ENCODE measurements at regions not wholly inside any gene's neighbourhood (a gene's known extent, or its start where the extent isn't known, plus 50 kb on each side); places are given as distances from the start of the nearest gene placed in this dataset.
"Not testable (repeated sequence)": the region's sequence is repeated elsewhere in the genome, so short reads cannot be mapped to it uniquely, and the experiment has no call there.

DNA sequence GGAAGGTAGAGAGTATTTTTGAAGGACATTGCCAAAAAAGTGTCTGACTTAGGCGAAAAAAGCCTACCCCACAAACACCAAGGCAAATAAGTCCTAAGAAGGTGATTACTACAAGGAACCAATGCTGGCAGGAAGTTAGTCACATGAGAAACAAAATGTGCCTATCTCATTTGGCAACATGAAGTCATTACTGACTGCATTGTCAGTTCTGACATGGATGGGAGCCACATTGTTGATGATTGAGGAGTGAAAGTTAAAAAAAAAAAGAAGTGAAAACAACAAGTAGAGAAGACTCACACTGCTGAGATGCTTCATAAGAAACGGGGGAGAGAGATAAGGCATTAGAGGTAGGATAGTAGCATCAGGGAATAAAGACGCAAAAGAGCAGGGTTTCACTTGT is 141.5 kb upstream of the FAT3 start:
- no peaks in the 10 kb centered on the region for H3K36me3 ChIP-seq (replicated peaks in 1 of 2; ENCODE audit: control extremely low read depth in 1 of 2, control insufficient read depth in 1 of 2, extremely low read depth in 1 of 2, insufficient read depth in 2 of 2, low read length in 1 of 2)
- no peaks in the 10 kb centered on the region for H3K4me1 ChIP-seq (ENCODE audit: control insufficient read depth in 2 of 2, insufficient read depth in 2 of 2, low read length in 2 of 2)
- Mint-ChIP-seq H3K4me1 (no peaks in the 10 kb centered on the region), H3K27me3 (no peaks in the 10 kb centered on the region), H3K4me3 (no peak overlapping the region), H3K27ac (no peak overlapping the region), H3K9me3 (ENCODE audit: insufficient read depth) (peaks cover 8% of the 10 kb centered on the region)
- DNase-seq (no peak), ATAC-seq (ENCODE audit: low read depth) (no peak)
- H3K9me3 ChIP-seq (ENCODE audit: control extremely low read depth in 1 of 3, control insufficient read depth in 2 of 3, insufficient read depth in 1 of 3, low read length in 2 of 3): no peaks in the 10 kb centered on the region
- ChIA-PET POLR2A (no interaction called here), CTCF (no interaction called here)
- TF ChIP-seq CTCF (IDR thresholded peaks at IDR 0.05) (no peak), EZH2 (IDR thresholded peaks at IDR 0.05; ENCODE audit: borderline replicate concordance, insufficient read depth, low read depth, low read length, poor library complexity, severe bottlenecking) (no peak)
- H3K9ac ChIP-seq (ENCODE audit: low read length): no peak overlapping the region
- intact Hi-C loops (cut with micrococcal nuclease): no loop called here
- H3K27ac ChIP-seq (ENCODE audit: low read length in 2 of 2): no peak overlapping the region
- no peak overlapping the region for H3K4me2 ChIP-seq (replicated peaks; ENCODE audit: low read depth, low read length, poor library complexity, severe bottlenecking)
- H2AFZ ChIP-seq (ENCODE audit: insufficient read depth, low read depth, low read length, poor library complexity, severe bottlenecking): no peak overlapping the region
- WGBS (ENCODE audit: insufficient coverage): 75% methylated on average over 2 of the region's 3 CpGs
- H3K79me2 ChIP-seq (ENCODE audit: control insufficient read depth, insufficient read depth, low read length): no peaks in the 10 kb centered on the region
- H3K27me3 ChIP-seq (replicated peaks in 1 of 4; ENCODE audit: control extremely low read depth in 1 of 4, control insufficient read depth in 3 of 4, insufficient read depth in 4 of 4, low read length in 3 of 4): no peaks in the 10 kb centered on the region
- no peak overlapping the region for H3K4me3 ChIP-seq (ENCODE audit: control extremely low read depth in 1 of 5, extremely low read depth in 1 of 5, insufficient read depth in 1 of 5, low read depth in 2 of 5, low read length in 4 of 5)
- no peaks in the 10 kb centered on the region for H4K20me1 ChIP-seq (ENCODE audit: control insufficient read depth, insufficient read depth, low read length, poor library complexity, severe bottlenecking)

GRCh38 chr11:92082652-92083051 is 142.0 kb upstream of the FAT3 start:
- Histone ChIP-seq H3K27me3 (replicated peaks in 1 of 4; ENCODE audit: control extremely low read depth in 1 of 4, control insufficient read depth in 3 of 4, insufficient read depth in 4 of 4, low read length in 3 of 4) (no peaks in the 10 kb centered on the region), H3K4me3 (ENCODE audit: control extremely low read depth in 1 of 5, extremely low read depth in 1 of 5, insufficient read depth in 1 of 5, low read depth in 2 of 5, low read length in 4 of 5) (no peak overlapping the region), H3K9me3 (ENCODE audit: control extremely low read depth in 1 of 3, control insufficient read depth in 2 of 3, insufficient read depth in 1 of 3, low read length in 2 of 3) (no peaks in the 10 kb centered on the region), H3K79me2 (ENCODE audit: control insufficient read depth, insufficient read depth, low read length) (no peaks in the 10 kb centered on the region), H3K36me3 (replicated peaks in 1 of 2; ENCODE audit: control extremely low read depth in 1 of 2, control insufficient read depth in 1 of 2, extremely low read depth in 1 of 2, insufficient read depth in 2 of 2, low read length in 1 of 2) (no peaks in the 10 kb centered on the region), H2AFZ (ENCODE audit: insufficient read depth, low read depth, low read length, poor library complexity, severe bottlenecking) (no peak overlapping the region), H3K27ac (ENCODE audit: low read length in 2 of 2) (no peak overlapping the region), H3K4me2 (replicated peaks; ENCODE audit: low read depth, low read length, poor library complexity, severe bottlenecking) (no peak overlapping the region), H3K4me1 (ENCODE audit: control insufficient read depth in 2 of 2, insufficient read depth in 2 of 2, low read length in 2 of 2) (no peaks in the 10 kb centered on the region), H3K9ac (ENCODE audit: low read length) (no peak overlapping the region), H4K20me1 (ENCODE audit: control insufficient read depth, insufficient read depth, low read length, poor library complexity, severe bottlenecking) (no peaks in the 10 kb centered on the region)
- CTCF ChIA-PET: no interaction called here
- H3K4me3 Mint-ChIP-seq: no peak overlapping the region
- TF ChIP-seq EZH2 (IDR thresholded peaks at IDR 0.05; ENCODE audit: borderline replicate concordance, insufficient read depth, low read depth, low read length, poor library complexity, severe bottlenecking) (no peak), CTCF (IDR thresholded peaks at IDR 0.05) (no peak)
- H3K4me1 Mint-ChIP-seq: no peaks in the 10 kb centered on the region
- ATAC-seq (ENCODE audit: low read depth): no peak
- peaks cover 8% of the 10 kb centered on the region for H3K9me3 Mint-ChIP-seq (ENCODE audit: insufficient read depth)
- intact Hi-C loops (cut with micrococcal nuclease): no loop called here
- DNase-seq: no peak
- no peak overlapping the region for H3K27ac Mint-ChIP-seq
- no peaks in the 10 kb centered on the region for H3K27me3 Mint-ChIP-seq
- POLR2A ChIA-PET: no interaction called here

- H3K4me3 ChIP-seq (ENCODE audit: control extremely low read depth in 1 of 5, extremely low read depth in 1 of 5, insufficient read depth in 1 of 5, low read depth in 2 of 5, low read length in 4 of 5); H2AFZ ChIP-seq (ENCODE audit: insufficient read depth, low read depth, low read length, poor library complexity, severe bottlenecking); POLR2A ChIA-PET; H3K27ac Mint-ChIP-seq; H4K20me1 ChIP-seq (ENCODE audit: control insufficient read depth, insufficient read depth, low read length, poor library complexity, severe bottlenecking); H3K9ac ChIP-seq (ENCODE audit: low read length); CTCF ChIA-PET; H3K4me2 ChIP-seq (replicated peaks; ENCODE audit: low read depth, low read length, poor library complexity, severe bottlenecking); DNase-seq; H3K4me3 Mint-ChIP-seq; H3K27ac ChIP-seq (ENCODE audit: low read length in 2 of 2); H3K4me1 Mint-ChIP-seq; H3K9me3 Mint-ChIP-seq (ENCODE audit: insufficient read depth); ATAC-seq (ENCODE audit: low read depth); H3K9me3 ChIP-seq (ENCODE audit: control extremely low read depth in 1 of 3, control insufficient read depth in 2 of 3, insufficient read depth in 1 of 3, low read length in 2 of 3); H3K36me3 ChIP-seq (replicated peaks in 1 of 2; ENCODE audit: control extremely low read depth in 1 of 2, control insufficient read depth in 1 of 2, extremely low read depth in 1 of 2, insufficient read depth in 2 of 2, low read length in 1 of 2); H3K27me3 ChIP-seq (replicated peaks in 1 of 4; ENCODE audit: control extremely low read depth in 1 of 4, control insufficient read depth in 3 of 4, insufficient read depth in 4 of 4, low read length in 3 of 4); H3K27me3 Mint-ChIP-seq; H3K79me2 ChIP-seq (ENCODE audit: control insufficient read depth, insufficient read depth, low read length); H3K4me1 ChIP-seq (ENCODE audit: control insufficient read depth in 2 of 2, insufficient read depth in 2 of 2, low read length in 2 of 2): not testable (repeated sequence)
- intact Hi-C loops (cut with micrococcal nuclease): loop anchor here (10.0 kb wide), 1 partner anchor 1390 kb away; no protein-coding TSS in a partner anchor
- WGBS (ENCODE audit: insufficient coverage): no CpG with 5 or more reads among the region's 1 CpG
Observed at GRCh38 chr11:92074498-92074897, 150.1 kb upstream of the FAT3 start.
